ENCODE measurements at regions not wholly inside any gene's neighbourhood (a gene's known extent, or its start where the extent isn't known, plus 50 kb on each side); places are given as distances from the start of the nearest gene placed in this dataset.

DNA sequence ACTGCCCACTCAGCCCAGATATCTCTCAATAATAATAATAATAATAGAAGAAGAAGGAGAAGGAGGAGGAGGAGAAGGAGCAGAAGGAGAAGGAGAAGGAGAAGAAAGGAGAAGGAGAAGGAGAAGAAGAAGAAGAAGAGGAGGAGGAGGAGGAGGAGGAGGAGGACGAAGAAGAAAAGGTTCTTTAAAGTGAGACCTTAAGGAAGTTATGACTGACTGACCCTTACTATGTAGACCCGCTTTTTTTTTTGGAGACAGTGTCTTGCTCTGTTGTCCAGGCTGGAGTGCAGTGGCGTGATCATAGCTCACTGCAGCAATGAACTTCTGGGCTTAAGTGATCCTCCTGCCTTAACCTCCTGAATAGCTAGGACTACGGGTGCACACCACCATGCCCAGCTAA is 88.9 kb upstream of the RFX8 start:
- TF ChIP-seq EP300 (IDR thresholded peaks at IDR 0.05): no peak
- TF ChIP-seq, protein P1, sequence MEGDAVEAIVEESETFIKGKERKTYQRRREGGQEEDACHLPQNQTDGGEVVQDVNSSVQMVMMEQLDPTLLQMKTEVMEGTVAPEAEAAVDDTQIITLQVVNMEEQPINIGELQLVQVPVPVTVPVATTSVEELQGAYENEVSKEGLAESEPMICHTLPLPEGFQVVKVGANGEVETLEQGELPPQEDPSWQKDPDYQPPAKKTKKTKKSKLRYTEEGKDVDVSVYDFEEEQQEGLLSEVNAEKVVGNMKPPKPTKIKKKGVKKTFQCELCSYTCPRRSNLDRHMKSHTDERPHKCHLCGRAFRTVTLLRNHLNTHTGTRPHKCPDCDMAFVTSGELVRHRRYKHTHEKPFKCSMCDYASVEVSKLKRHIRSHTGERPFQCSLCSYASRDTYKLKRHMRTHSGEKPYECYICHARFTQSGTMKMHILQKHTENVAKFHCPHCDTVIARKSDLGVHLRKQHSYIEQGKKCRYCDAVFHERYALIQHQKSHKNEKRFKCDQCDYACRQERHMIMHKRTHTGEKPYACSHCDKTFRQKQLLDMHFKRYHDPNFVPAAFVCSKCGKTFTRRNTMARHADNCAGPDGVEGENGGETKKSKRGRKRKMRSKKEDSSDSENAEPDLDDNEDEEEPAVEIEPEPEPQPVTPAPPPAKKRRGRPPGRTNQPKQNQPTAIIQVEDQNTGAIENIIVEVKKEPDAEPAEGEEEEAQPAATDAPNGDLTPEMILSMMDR (IDR thresholded peaks at IDR 0.05): no peak
- no peak for TF ChIP-seq POLR2AphosphoS5 (IDR thresholded peaks at IDR 0.05)

Measured in gastroesophageal sphincter (tissue), 3 donors.